HG02870 (cell line): ENCODE measurements at regions not wholly inside any gene's neighbourhood (a gene's known extent, or its start where the extent isn't known, plus 50 kb on each side); places are given as distances from the start of the nearest gene placed in this dataset.

Experiments
- ATAC-seq: cut with Tn5 transposase; IDR thresholded peaks from one replicate; pipeline ENCODE4 v1.9.1; 2021; ENCODE audit warnings: mild to moderate bottlenecking, moderate library complexity; ENCODE audit not compliant: unreplicated experiment

- no peak for ATAC-seq
Measured at GRCh38 chr19:28793391-28794168, 419.4 kb downstream of the UQCRFS1 start.

- ATAC-seq: no peak
Measured at GRCh38 chr19:28785971-28786370, 427.0 kb downstream of the UQCRFS1 start.

- ATAC-seq: no peak
Measured at GRCh38 chr19:28764066-28764465, 448.9 kb downstream of the UQCRFS1 start.

DNA sequence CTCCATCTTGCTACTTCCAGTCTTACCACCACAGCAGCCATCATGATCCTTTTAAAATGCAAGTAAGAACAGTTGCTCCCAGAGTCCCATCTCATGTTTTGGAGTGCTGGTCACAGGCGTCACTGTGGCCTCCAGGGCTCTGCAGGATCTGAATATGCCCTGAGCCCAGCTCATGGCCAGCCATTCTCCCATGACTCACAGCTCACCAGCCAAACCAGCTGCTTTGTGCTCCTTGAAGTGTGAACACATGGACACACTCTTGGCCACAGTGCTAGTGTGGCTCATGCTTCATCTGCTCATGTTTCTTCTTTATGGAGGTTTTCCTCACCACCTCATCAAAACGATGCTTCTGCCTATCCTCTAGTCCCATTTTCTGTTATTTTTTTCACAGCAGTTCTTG, 466.5 kb downstream of the UQCRFS1 start:
- no peak for ATAC-seq

DNA sequence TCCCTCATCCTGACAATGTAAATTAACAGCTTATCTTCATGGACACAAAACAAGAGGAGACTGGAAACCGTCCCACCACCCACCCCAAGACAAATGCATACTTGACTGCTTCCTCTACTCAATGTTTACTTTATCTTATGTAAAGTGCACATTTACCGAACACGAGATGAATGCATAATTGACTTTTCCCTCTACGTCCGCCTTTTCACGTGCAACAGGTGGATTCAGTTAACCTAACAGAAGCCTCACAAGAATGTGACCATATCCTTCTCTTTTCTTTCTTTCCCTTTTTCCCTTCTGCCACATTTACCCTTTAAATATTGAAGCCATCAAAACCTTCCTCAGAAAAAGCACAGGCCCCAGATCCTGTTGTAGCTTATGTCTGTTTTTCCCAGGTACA, 468.0 kb downstream of the UQCRFS1 start:
- ATAC-seq: no peak

- peak; percentile 59 for ATAC-seq
Measured at GRCh38 chr19:28744014-28744413, 468.9 kb downstream of the UQCRFS1 start.

GRCh38 chr19:28737021-28737895, 475.7 kb downstream of the UQCRFS1 start:
- peak; percentile 72 for ATAC-seq

- ATAC-seq: no peak
Measured at GRCh38 chr19:28736528-28736927, 476.4 kb downstream of the UQCRFS1 start.

- no peak for ATAC-seq
Measured at GRCh38 chr19:28731577-28731976, 481.4 kb downstream of the UQCRFS1 start.

DNA sequence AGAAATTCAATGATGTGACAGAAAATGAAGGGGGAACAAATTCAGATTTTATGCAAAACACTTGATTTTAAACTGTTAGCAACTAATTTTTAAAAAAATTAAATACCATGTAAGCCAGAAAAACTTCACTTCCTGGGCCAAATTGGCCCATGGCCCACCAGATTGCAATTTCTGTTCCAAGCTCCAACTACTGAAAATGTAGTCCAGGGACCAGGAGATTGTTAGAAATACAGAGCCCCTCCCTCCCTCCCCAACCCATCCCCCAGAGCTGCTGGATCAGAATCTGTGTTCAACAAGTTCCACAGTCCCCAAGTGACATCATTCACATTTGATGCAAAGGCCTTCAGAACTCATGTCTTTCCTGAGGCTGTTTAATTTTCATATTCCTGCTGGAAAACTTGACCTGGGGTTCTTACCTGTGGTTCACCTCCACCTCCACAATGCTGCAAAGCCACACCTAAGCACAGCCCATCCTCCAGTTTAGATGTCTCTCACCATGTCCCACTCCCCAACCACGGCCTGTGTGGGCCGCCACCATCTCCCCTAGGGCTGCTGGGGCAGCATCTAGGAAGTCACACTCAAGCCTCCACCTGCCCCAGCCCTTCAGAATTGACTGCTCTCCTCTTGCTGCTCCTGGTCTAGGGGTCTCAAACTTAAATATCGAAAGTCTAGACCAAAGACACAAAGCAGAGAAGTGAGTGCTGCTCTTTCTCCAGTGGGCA, 482.0 kb downstream of the UQCRFS1 start:
- no peak for ATAC-seq

- peak; percentile 55 for ATAC-seq
Measured at GRCh38 chr19:28727480-28728159, 485.3 kb downstream of the UQCRFS1 start.

- peak; percentile 72 for ATAC-seq
Measured at GRCh38 chr19:28726533-28727479, 486.1 kb downstream of the UQCRFS1 start.

DNA sequence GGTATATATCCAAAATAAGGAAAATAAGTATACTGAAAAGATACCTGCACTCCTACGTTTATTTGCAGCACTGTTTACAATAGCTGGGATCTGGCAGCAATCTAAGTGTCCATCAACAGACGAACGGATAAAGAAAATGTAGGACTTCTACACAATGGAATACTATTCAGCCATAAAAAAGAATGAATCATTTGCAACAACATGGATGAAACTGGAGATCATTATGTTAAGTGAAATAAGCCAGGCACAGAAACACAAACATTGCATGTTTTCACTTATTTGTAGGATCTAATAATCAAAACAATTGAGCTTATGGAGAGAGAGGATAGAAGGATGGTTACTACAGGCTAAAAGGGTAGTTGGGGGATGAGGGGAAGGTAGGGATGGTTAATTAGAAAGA, 494.0 kb downstream of the UQCRFS1 start:
- ATAC-seq: no peak

GRCh38 chr19:28715157-28715556, 497.8 kb downstream of the UQCRFS1 start:
- ATAC-seq: no peak

- ATAC-seq: no peak
Measured at GRCh38 chr19:28711411-28711810, 501.5 kb downstream of the UQCRFS1 start.

DNA sequence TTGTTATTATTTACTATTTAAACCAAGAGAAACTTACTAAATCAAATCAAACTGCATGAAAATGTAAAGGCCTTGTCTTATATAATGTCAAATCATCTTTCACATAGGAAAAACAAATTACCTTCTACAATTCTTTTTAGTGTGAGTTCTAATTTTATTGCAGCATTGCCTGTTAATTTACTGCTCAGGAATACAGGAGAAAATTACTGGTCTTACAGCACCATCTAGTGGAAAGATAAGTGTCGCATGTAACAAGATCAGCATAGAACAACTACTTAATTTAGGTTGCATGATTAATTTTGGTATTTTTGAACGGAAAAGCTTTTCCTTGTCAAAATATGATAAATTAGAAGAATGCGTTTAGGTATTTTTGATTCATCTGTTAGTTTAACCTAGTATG, 502.7 kb downstream of the UQCRFS1 start:
- no peak for ATAC-seq

GRCh38 chr19:28706693-28707092, 506.3 kb downstream of the UQCRFS1 start:
- no peak for ATAC-seq

DNA sequence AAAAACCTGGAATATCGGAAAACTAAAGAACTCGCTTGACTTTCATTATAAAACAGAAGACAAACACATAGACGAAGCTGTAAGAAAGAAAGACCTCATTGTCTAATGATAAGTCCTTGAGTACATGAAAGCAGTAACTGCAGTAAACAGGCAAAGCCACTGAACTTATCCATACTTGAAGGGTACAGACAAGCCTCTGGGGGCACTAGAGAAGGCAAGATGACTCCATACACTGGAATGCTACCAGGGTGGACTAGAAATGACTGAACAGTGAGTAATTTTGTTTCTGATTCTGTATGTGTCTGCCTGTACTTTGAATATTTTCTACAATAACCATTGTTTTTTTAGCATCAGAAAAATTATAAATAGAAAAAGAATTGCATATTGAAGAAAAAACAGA, 507.9 kb downstream of the UQCRFS1 start:
- ATAC-seq: no peak

GRCh38 chr19:28703400-28703956, 509.5 kb downstream of the UQCRFS1 start:
- no peak for ATAC-seq
